Neural progenitor cell (in vitro differentiated cells): ENCODE measurements at regions not wholly inside any gene's neighbourhood (a gene's known extent, or its start where the extent isn't known, plus 50 kb on each side); places are given as distances from the start of the nearest gene placed in this dataset.

ENCODE experiments used
- DNase-seq: peaks from one replicate; pipeline ENCODE4 v3.0.0-alpha.2; 2016; ENCODE audit warnings: low spot score
- H2AFZ ChIP-seq: fragments of 200-600 bp; sonication (generic); replicated peaks from 2 replicates; pipeline ENCODE4 v1.6.1; 2016; ENCODE audit warnings: antibody characterized with exemption
- H3F3A ChIP-seq: fragments of 200-600 bp; sonication (generic); 2 replicates; pipeline ENCODE4 v1.6.1; 2016; ENCODE audit warnings: antibody characterized with exemption, low read depth
- H3K27ac ChIP-seq: fragments of 200-600 bp; sonication (generic); 2 replicates; pipeline ENCODE4 v1.5.1; 2016; ENCODE audit warnings: mild to moderate bottlenecking
- H3K27me3 ChIP-seq: fragments of 200-600 bp; sonication (generic); 2 replicates; pipeline ENCODE4 v1.6.1; 2016; ENCODE audit warnings: mild to moderate bottlenecking, moderate library complexity
- H3K36me3 ChIP-seq: fragments of 200-600 bp; sonication (generic); 2 replicates; pipeline ENCODE4 v1.5.1; 2016
- H3K4me1 ChIP-seq: fragments of 200-600 bp; sonication (generic); 2 replicates; pipeline ENCODE4 v1.6.1; 2016; ENCODE audit warnings: mixed run types
- H3K4me2 ChIP-seq: fragments of 200-600 bp; sonication (generic); 2 replicates; pipeline ENCODE4 v1.6.1; 2016
- H3K4me3 ChIP-seq: fragments of 200-600 bp; sonication (generic); 2 replicates; pipeline ENCODE4 v1.5.1; 2016
- H3K79me2 ChIP-seq: fragments of 200-600 bp; sonication (generic); 2 replicates; pipeline ENCODE4 v1.6.1; 2016; ENCODE audit warnings: low read depth
- H3K9ac ChIP-seq: fragments of 200-600 bp; sonication (generic); 2 replicates; pipeline ENCODE4 v1.6.1; 2016
- H3K9me3 ChIP-seq: fragments of 200-600 bp; sonication (generic); 2 replicates; pipeline ENCODE4 v1.5.1; 2016; ENCODE audit warnings: low read depth
- H4K20me1 ChIP-seq: fragments of 200-600 bp; sonication (generic); 2 replicates; pipeline ENCODE4 v1.6.1; 2016; ENCODE audit warnings: low read depth
- H3K27ac Mint-ChIP-seq: 3 replicates; pipeline ENCODE4 v1.8.0; 2021; ENCODE audit warnings: mixed read lengths
- H3K27me3 Mint-ChIP-seq: 2 replicates; pipeline ENCODE4 v1.8.0; 2022; ENCODE audit warnings: low read depth, mild to moderate bottlenecking, inconsistent platforms, moderate library complexity, mixed read lengths; ENCODE audit not compliant: insufficient read depth
- H3K36me3 Mint-ChIP-seq: 3 replicates; pipeline ENCODE4 v1.8.0; 2021; ENCODE audit warnings: mixed read lengths
- H3K4me1 Mint-ChIP-seq: 3 replicates; pipeline ENCODE4 v1.8.0; 2021; ENCODE audit warnings: mixed read lengths
- H3K4me3 Mint-ChIP-seq: 3 replicates; pipeline ENCODE4 v1.8.0; 2021; ENCODE audit warnings: mild to moderate bottlenecking, moderate library complexity, mixed read lengths
- H3K9me3 Mint-ChIP-seq: 3 replicates; pipeline ENCODE4 v1.8.0; 2020; ENCODE audit warnings: mixed read lengths
- EZH2 ChIP-seq: fragments of 200-600 bp; sonication (generic); IDR thresholded peaks from 2 replicates; pipeline ENCODE4 v1.6.1; 2017; ENCODE audit warnings: antibody characterized with exemption, mild to moderate bottlenecking, moderate library complexity
- EZH2phosphoT487 ChIP-seq: fragments of 200-600 bp; sonication (generic); IDR thresholded peaks from 2 replicates; pipeline ENCODE4 v1.6.1; 2017; ENCODE audit warnings: antibody characterized with exemption
- TF ChIP-seq, protein P1 (sequence below): fragments of 200-600 bp; sonication (generic); IDR thresholded peaks from 2 replicates; pipeline ENCODE4 v1.5.1; 2017; ENCODE audit warnings: antibody characterized with exemption, mild to moderate bottlenecking

DNA sequence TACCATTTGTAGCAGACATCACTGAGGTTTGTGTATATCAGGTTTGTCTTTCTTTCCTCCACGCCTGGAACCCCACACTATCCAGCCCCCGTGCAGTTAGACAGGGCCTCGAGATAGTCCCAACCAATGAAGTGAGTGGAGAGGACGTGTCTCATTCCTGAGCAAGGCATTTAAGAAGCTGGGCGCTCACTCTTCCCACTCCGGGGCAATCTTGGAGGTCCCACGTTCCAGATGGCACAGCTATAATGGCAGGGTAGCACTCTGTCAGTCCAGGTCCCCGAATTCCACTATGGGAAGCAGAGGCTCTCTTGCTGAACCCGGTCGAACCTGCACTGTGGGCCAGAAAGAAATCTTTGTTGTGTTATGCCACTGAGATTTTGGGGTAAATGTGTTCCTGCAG lies 57.3 kb upstream of the CSF3R start:
- H3K79me2 ChIP-seq: no peaks in the 10 kb centered on the region
- peaks cover 12% of the 10 kb centered on the region for H3K4me1 Mint-ChIP-seq
- H3K9me3 ChIP-seq: no peaks in the 10 kb centered on the region
- no peak overlapping the region for H3K27ac Mint-ChIP-seq
- no peaks in the 10 kb centered on the region for H3K9me3 Mint-ChIP-seq
- H3K27ac ChIP-seq: no peak overlapping the region
- H3K9ac ChIP-seq: no peak overlapping the region
- no peak overlapping the region for H2AFZ ChIP-seq
- H4K20me1 ChIP-seq: no peaks in the 10 kb centered on the region
- no peaks in the 10 kb centered on the region for H3K4me1 ChIP-seq
- H3K27me3 ChIP-seq: no peaks in the 10 kb centered on the region
- no peaks in the 10 kb centered on the region for H3K36me3 ChIP-seq
- H3K4me3 Mint-ChIP-seq: no peak overlapping the region
- H3K4me2 ChIP-seq: no peak overlapping the region
- H3F3A ChIP-seq: no peaks in the 10 kb centered on the region
- TF ChIP-seq, protein P1, sequence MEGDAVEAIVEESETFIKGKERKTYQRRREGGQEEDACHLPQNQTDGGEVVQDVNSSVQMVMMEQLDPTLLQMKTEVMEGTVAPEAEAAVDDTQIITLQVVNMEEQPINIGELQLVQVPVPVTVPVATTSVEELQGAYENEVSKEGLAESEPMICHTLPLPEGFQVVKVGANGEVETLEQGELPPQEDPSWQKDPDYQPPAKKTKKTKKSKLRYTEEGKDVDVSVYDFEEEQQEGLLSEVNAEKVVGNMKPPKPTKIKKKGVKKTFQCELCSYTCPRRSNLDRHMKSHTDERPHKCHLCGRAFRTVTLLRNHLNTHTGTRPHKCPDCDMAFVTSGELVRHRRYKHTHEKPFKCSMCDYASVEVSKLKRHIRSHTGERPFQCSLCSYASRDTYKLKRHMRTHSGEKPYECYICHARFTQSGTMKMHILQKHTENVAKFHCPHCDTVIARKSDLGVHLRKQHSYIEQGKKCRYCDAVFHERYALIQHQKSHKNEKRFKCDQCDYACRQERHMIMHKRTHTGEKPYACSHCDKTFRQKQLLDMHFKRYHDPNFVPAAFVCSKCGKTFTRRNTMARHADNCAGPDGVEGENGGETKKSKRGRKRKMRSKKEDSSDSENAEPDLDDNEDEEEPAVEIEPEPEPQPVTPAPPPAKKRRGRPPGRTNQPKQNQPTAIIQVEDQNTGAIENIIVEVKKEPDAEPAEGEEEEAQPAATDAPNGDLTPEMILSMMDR: no peak
- TF ChIP-seq EZH2phosphoT487 (no peak), EZH2 (no peak)
- no peak overlapping the region for H3K4me3 ChIP-seq
- H3K36me3 Mint-ChIP-seq: no peaks in the 10 kb centered on the region
- H3K27me3 Mint-ChIP-seq: peaks cover 3% of the 10 kb centered on the region
- DNase-seq: no peak

DNA sequence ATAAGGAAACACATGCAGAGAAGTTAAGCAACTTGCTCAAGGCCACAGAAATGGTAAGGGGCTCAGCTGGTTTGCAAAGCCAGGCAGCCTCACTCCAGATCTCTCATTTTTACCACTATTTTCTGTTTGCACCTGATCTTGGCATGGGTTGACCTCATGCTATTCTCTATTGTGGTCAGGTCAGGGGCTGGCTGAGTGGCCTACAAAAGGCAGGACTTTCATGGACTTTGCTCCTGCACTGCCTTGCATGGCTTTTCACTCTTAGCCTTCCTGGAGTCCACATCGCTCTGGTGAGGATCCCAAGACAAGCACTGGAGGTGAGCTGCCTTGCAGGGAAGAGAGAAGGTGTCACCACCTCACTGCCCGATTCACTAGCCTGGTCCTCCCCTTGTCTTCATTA lies 56.8 kb upstream of the CSF3R start:
- Mint-ChIP-seq H3K4me1 (peaks cover 12% of the 10 kb centered on the region), H3K27me3 (peaks cover 3% of the 10 kb centered on the region), H3K27ac (no peak overlapping the region), H3K9me3 (no peaks in the 10 kb centered on the region), H3K4me3 (no peak overlapping the region), H3K36me3 (no peaks in the 10 kb centered on the region)
- no peaks in the 10 kb centered on the region for H3K36me3 ChIP-seq
- no peaks in the 10 kb centered on the region for H3K9me3 ChIP-seq
- H4K20me1 ChIP-seq: no peaks in the 10 kb centered on the region
- no peaks in the 10 kb centered on the region for H3K79me2 ChIP-seq
- no peak for TF ChIP-seq EZH2
- H3K27me3 ChIP-seq: no peaks in the 10 kb centered on the region
- no peak for DNase-seq
- no peak overlapping the region for H3K4me3 ChIP-seq
- H3K4me2 ChIP-seq: no peak overlapping the region
- no peaks in the 10 kb centered on the region for H3F3A ChIP-seq
- no peak overlapping the region for H2AFZ ChIP-seq
- H3K9ac ChIP-seq: no peak overlapping the region
- no peak overlapping the region for H3K27ac ChIP-seq
- no peaks in the 10 kb centered on the region for H3K4me1 ChIP-seq

DNA sequence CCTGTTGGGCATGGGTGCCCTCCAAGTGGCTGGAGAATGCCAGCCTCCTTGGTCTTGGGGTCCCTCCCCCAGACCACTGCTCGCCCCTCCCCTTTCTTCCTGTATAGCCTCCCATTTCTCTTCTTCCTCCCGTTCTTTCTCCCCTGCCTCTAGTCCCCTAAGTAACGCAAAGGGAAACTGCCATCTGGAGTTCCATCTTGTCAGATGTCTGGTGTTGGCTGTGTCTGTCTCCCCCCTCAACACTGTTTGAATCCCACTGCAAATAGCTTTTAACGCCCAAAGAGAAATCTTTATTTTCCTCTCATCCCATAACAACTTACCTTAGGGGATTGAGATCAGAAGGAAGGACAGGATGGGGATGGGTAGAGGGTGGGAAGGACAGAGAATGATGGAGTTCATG lies 55.3 kb upstream of the CSF3R start:
- no peaks in the 10 kb centered on the region for H3K9me3 ChIP-seq
- Mint-ChIP-seq H3K4me1 (peaks cover 12% of the 10 kb centered on the region), H3K9me3 (no peaks in the 10 kb centered on the region), H3K27ac (no peak overlapping the region), H3K36me3 (no peaks in the 10 kb centered on the region), H3K4me3 (no peak overlapping the region), H3K27me3 (peaks cover 3% of the 10 kb centered on the region)
- H3K4me3 ChIP-seq: no peak overlapping the region
- H3F3A ChIP-seq: no peaks in the 10 kb centered on the region
- TF ChIP-seq EZH2 (no peak), EZH2phosphoT487 (no peak)
- TF ChIP-seq, protein P1: no peak
- no peaks in the 10 kb centered on the region for H4K20me1 ChIP-seq
- H3K27me3 ChIP-seq: no peaks in the 10 kb centered on the region
- no peak overlapping the region for H3K9ac ChIP-seq
- no peaks in the 10 kb centered on the region for H3K4me1 ChIP-seq
- H3K36me3 ChIP-seq: no peaks in the 10 kb centered on the region
- H2AFZ ChIP-seq: no peak overlapping the region
- H3K79me2 ChIP-seq: no peaks in the 10 kb centered on the region
- H3K4me2 ChIP-seq: no peak overlapping the region
- DNase-seq: no peak
- no peak overlapping the region for H3K27ac ChIP-seq

DNA sequence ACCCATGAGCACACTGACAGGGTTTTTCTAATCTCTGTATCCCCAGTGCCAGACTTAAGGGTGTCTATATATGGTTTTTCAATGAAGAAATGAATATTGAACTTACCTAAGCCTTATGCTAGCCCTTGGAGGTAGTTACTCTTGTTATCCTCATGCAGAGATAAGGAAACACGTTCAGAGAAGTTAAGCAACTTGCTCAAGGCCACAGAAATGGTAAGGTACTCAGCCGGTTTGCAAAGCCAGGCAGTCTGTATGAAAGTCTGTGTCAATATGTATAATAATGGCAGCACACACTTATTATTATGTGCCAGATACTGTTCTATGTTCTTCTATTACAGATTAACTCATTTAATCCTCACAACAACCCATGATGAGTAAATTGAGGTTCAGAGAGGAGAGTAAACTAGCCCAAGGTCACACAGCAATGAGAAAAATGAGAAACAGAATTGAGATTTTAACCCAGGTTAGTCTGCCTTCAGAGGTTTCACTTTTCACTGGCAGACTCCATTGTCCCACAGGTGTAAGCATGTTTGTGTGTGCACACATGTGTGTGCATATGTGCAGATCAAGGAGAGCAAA lies 54.6 kb upstream of the CSF3R start:
- H3K79me2 ChIP-seq: no peaks in the 10 kb centered on the region
- Mint-ChIP-seq H3K4me3 (no peak overlapping the region), H3K4me1 (peaks cover 12% of the 10 kb centered on the region), H3K27me3 (peaks cover 3% of the 10 kb centered on the region), H3K36me3 (no peaks in the 10 kb centered on the region), H3K9me3 (no peaks in the 10 kb centered on the region), H3K27ac (no peak overlapping the region)
- H3K36me3 ChIP-seq: no peaks in the 10 kb centered on the region
- no peak overlapping the region for H3K4me3 ChIP-seq
- TF ChIP-seq, protein P1: no peak
- TF ChIP-seq EZH2 (no peak), EZH2phosphoT487 (no peak)
- H3F3A ChIP-seq: no peaks in the 10 kb centered on the region
- H3K27ac ChIP-seq: no peak overlapping the region
- no peak overlapping the region for H3K4me2 ChIP-seq
- DNase-seq: no peak
- H3K9me3 ChIP-seq: no peaks in the 10 kb centered on the region
- no peak overlapping the region for H2AFZ ChIP-seq
- H3K27me3 ChIP-seq: no peaks in the 10 kb centered on the region
- H3K4me1 ChIP-seq: no peaks in the 10 kb centered on the region
- no peaks in the 10 kb centered on the region for H4K20me1 ChIP-seq
- H3K9ac ChIP-seq: no peak overlapping the region
